Kidney (tissue), 13 donors: ENCODE measurements at regions not wholly inside any gene's neighbourhood (a gene's known extent, or its start where the extent isn't known, plus 50 kb on each side); places are given as distances from the start of the nearest gene placed in this dataset.

ENCODE experiments used
- DNase-seq, 5 donors: peaks; one replicate each; pipeline ENCODE4 v3.0.0-alpha.2; 2013 to 2020
- FAIRE-seq: peaks from 2 replicates; lab custom pipeline; 2012; peaks lifted over from hg19 to GRCh38; lab: Jason Lieb, UNC
- H3K27ac ChIP-seq, 2 donors: one replicate each; pipeline ENCODE4 v1.7.0; 2013; ENCODE audit warnings: low read depth in 2 of 2, low read length in 2 of 2, inconsistent platforms in 1 of 2
- H3K27me3 ChIP-seq: one replicate; pipeline ENCODE4 v1.7.1; 2013; ENCODE audit warnings: low read length, inconsistent platforms; ENCODE audit not compliant: control insufficient read depth, insufficient read depth
- H3K36me3 ChIP-seq, 3 donors: one replicate each; pipeline versions ENCODE4 v1.7.0 to v1.7.1; 2013; ENCODE audit warnings: low read length in 3 of 3, control low read depth in 1 of 3, inconsistent platforms in 1 of 3; ENCODE audit not compliant: insufficient read depth in 3 of 3, control insufficient read depth in 2 of 3
- H3K4me1 ChIP-seq, 3 donors: one replicate each; pipeline versions ENCODE4 v1.7.0 to v1.7.1; 2013; ENCODE audit warnings: low read length in 3 of 3, inconsistent platforms in 1 of 3, low read depth in 1 of 3; ENCODE audit not compliant: control insufficient read depth in 2 of 3, insufficient read depth in 2 of 3
- H3K4me3 ChIP-seq, 3 donors: one replicate each; pipeline versions ENCODE4 v1.7.0 to v1.8.1; 2013; ENCODE audit warnings: low read length in 3 of 3, control low read depth in 1 of 3, inconsistent platforms in 1 of 3
- H3K9ac ChIP-seq, 3 donors: one replicate each; pipeline versions ENCODE4 v1.7.0 to v1.7.1; 2013; ENCODE audit warnings: low read length in 3 of 3, control low read depth in 1 of 3, inconsistent platforms in 1 of 3
- H3K9me3 ChIP-seq, 3 donors: one replicate each; pipeline versions ENCODE4 v1.7.0 to v1.7.1; 2013; ENCODE audit warnings: low read length in 3 of 3, control low read depth in 1 of 3, inconsistent platforms in 1 of 3; ENCODE audit not compliant: control insufficient read depth in 2 of 3, insufficient read depth in 1 of 3
- intact Hi-C: fragments of 100-400 bp; cut with DNase I; formaldehyde crosslinking; loops from one replicate; pipeline ENCODE4 v1.11.1; 2022
- TF ChIP-seq, protein P1 (sequence below): IDR thresholded peaks from 3 replicates; pipeline ENCODE4 v1.5.1; 2012; ENCODE audit warnings: mild to moderate bottlenecking, moderate library complexity, borderline replicate concordance; ENCODE audit not compliant: insufficient read depth; ENCODE audit errors: extremely low read depth
- donor health status: control.
- donor health status: control.
- donor health status: control.
- donor health status: control.
- donor health status: control.
- donor health status: DM: yes; HTN: yes; CAD: no.
- donor health status: Normal renal cell carcinoma (clear cell type).

DNA sequence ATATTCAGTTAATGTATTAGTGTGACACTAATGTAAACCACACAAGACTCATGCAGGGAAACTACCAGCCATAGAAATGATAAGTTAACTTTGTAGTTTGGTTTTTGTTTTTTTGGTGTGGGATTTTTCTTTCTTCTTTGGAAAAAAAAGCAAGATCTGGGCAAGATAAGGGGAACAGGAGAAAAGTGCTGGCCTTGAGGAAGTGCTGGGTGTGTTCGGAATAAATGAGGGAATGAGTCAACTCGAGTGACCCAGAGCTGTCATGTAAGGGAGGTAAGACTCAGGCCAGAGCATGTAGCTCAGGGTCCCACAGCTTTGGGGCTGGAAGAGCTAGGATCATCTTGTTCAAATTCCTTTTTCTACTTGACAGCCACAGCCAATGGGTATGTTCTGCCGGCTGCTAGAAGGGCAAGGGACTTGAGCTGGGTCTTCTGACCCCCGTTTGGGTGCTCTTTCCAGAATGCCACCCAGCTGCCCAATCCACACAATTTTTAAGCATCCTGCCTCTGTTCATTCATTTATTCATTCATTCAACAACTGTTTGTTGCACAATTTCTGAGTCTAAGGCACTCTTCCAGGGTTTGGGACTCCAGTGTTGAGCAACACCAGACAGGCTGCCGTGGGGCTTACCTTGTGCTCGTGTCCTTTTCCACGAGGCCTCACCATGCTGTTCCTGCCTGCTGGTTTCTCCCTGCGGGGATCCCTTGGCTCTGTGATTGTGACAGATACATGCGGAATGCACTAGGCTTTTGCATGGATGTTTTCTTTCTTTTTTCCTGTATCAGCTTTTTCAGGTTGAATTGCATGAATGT lies 54.5 kb downstream of the CLDN34 start:
- TF ChIP-seq, protein P1, sequence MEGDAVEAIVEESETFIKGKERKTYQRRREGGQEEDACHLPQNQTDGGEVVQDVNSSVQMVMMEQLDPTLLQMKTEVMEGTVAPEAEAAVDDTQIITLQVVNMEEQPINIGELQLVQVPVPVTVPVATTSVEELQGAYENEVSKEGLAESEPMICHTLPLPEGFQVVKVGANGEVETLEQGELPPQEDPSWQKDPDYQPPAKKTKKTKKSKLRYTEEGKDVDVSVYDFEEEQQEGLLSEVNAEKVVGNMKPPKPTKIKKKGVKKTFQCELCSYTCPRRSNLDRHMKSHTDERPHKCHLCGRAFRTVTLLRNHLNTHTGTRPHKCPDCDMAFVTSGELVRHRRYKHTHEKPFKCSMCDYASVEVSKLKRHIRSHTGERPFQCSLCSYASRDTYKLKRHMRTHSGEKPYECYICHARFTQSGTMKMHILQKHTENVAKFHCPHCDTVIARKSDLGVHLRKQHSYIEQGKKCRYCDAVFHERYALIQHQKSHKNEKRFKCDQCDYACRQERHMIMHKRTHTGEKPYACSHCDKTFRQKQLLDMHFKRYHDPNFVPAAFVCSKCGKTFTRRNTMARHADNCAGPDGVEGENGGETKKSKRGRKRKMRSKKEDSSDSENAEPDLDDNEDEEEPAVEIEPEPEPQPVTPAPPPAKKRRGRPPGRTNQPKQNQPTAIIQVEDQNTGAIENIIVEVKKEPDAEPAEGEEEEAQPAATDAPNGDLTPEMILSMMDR, result no peak
- no peak for DNase-seq
- no peak overlapping the region for H3K9ac ChIP-seq
- peaks cover 0 to 8% (median 3%) of the 10 kb centered on the region in 3 donors for H3K4me1 ChIP-seq
- H3K36me3 ChIP-seq, result no peaks in the 10 kb centered on the region
- no peak overlapping the region for H3K27ac ChIP-seq
- H3K4me3 ChIP-seq, result no peak overlapping the region
- peaks cover 2% of the 10 kb centered on the region for H3K27me3 ChIP-seq
- no peak for FAIRE-seq
- no peaks in the 10 kb centered on the region for H3K9me3 ChIP-seq
- intact Hi-C loops, result no loop called here

DNA sequence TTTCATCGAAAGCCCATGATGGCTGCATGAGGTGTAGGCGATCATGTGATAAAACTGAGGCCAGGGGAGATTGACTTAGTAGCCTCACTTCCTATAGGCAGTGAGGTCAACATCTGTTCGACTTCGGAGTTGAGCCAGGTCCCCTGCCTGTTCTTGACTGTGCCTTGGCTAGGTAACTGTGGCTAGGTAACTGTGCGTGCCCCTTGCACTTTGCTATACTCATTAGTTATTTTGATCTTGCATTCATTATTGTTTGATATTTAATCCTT lies 55.0 kb downstream of the CLDN34 start:
- H3K36me3 ChIP-seq, result no peaks in the 10 kb centered on the region
- H3K9me3 ChIP-seq, result no peaks in the 10 kb centered on the region
- H3K4me1 ChIP-seq, result peaks cover 0 to 7% (median 0%) of the 10 kb centered on the region in 3 donors
- H3K9ac ChIP-seq, result no peak overlapping the region
- peaks cover 2% of the 10 kb centered on the region for H3K27me3 ChIP-seq
- FAIRE-seq (no peak), DNase-seq (no peak)
- intact Hi-C loops, result no loop called here
- no peak overlapping the region for H3K27ac ChIP-seq
- H3K4me3 ChIP-seq, result no peak overlapping the region
- TF ChIP-seq, protein P1, result no peak

DNA sequence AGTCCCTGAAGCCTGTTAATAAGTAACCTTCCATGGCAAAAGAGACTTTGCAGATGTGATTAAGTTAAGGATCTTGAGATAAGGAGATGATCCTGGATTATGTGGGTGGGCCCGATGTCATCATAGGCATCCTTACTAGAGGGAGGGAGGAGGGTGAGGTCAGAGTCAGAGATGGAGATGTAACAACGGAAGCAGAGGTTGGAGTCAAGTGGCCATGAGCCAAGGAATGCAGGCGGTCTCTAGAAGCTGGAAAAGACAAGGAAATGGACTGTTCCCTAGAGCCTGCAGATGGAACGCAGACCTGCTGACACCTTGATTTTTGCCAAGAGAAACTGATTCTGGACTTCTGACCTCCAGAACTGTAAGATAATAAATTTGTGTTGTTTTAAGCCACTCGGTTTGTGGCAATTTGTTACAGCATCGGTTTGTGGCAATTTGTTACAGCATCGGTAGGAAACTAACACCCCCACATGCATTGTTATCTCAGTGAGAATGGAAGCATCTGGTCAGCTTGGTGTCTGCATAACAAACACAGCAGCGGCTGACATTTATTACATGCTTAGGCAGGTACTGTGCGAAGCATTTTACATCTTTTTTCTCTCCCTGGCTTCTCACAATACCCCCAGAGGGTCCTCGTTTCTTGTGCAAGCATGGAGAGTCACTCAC lies 55.6 kb downstream of the CLDN34 start:
- no peak for DNase-seq
- H3K9ac ChIP-seq, result no peak overlapping the region
- no peak overlapping the region for H3K4me3 ChIP-seq
- peaks cover 2% of the 10 kb centered on the region for H3K27me3 ChIP-seq
- TF ChIP-seq, protein P1, result no peak
- H3K36me3 ChIP-seq, result no peaks in the 10 kb centered on the region
- H3K4me1 ChIP-seq, result peaks cover 0 to 3% (median 0%) of the 10 kb centered on the region in 3 donors
- FAIRE-seq, result no peak
- intact Hi-C loops, result no loop called here
- H3K27ac ChIP-seq, result peak overlapping the region in 1 of 2 donors; percentile 9
- H3K9me3 ChIP-seq, result no peaks in the 10 kb centered on the region
